Fibroblast of skin of left biceps (primary cell): ENCODE measurements at regions not wholly inside any gene's neighbourhood (a gene's known extent, or its start where the extent isn't known, plus 50 kb on each side); places are given as distances from the start of the nearest gene placed in this dataset.
"Not testable (repeated sequence)": the region's sequence is repeated elsewhere in the genome, so short reads cannot be mapped to it uniquely, and the experiment has no call there.

Source experiments
- DNase-seq, 2 experiments: peaks; one replicate each; pipeline ENCODE4 v3.0.0-alpha.2; 2013; ENCODE audit warnings: low read depth in 2 of 2

DNA sequence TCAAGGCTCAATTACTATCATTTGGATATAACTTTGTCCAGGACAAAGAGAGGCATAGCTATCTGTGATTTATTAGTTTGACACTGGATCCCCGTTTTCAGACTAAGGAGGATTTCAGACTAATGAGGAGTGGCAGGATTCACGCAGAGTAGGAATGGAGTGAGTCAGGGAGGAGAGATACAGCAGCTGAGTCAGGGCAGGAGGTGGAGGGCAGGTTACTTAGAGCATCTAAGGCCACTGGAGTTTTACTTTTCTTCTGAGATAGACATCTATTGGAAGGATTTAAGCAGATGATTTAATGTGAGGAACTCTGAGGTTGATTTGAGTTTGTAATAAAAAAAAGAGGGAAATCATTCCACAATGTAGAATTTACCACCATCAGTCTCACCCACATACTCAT is 110.6 kb downstream of the RPIA start:
- not testable (repeated sequence) for DNase-seq

DNA sequence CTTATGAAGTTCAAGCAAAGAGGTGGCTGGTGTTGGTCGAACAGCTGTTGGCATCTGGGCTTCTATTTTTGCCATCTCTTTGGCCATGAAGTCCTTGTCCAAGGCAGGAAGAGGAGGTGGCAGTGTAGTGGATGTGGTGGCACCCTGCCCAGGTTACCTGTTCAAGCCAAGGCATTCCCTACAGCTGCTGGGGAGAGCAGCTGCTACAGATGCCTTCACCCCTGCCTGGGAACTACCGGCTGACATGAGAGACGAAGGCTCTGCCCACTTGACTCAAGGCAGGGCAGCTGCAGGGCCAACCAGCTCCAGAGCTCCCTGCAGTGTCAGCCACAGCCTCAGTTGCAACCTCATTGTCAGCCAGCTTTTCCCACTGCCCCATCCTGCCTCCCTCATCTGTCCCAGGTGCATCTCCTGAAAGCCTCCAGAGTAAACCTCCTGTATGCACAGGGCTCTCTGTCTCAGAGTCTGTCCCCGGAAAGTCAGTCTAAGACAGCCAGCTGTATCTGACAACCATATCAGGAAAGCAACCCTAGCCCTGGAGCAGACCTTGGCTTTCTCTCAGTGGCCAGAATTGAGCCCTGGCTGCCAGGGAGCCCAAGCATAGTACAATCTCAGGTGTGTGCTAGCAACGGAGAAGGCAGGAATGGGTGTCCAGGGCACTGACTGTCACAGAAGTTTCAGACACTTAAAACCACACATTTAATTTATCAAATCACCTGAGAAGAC is 115.9 kb downstream of the RPIA start:
- DNase-seq = no peak

DNA sequence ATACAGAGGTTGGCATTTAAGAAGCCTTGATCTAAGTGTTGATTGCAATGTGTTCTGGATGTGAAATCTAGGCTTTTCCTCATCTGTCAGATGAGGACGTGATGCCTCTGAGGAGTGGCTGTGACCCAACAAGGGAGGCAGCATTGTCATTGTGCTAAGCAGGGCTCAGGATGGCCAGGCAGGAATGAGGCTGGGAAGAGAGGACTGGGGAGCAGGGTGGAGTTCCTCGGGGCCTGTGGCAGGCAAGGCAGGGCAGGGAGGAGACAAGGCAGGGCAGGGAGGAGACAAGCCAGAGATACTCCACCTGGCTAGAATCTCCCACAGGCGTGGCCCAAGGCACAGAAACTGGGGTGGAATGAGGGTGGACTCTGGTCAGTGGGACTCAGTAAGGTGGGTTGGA is 116.6 kb downstream of the RPIA start:
- DNase-seq = no peak

DNA sequence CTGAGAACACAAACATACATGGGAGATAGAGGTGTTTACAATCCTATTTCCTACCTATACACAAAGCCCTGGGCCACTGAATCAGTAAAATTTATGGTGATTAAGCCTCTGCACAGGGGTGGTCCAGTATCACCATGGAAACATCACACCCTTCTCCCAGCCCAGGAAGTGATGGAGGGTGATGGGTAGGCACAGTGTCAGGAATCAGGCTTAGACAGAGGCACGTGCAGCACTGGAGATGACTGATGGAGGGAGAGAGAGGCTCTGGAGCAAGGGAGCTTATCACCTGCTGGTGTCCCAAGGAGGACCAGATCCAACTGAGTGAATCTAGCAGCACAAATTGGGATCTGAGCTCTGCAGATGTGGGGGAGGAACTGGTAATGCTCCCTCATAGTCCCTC is 117.2 kb downstream of the RPIA start:
- DNase-seq = no peak

DNA sequence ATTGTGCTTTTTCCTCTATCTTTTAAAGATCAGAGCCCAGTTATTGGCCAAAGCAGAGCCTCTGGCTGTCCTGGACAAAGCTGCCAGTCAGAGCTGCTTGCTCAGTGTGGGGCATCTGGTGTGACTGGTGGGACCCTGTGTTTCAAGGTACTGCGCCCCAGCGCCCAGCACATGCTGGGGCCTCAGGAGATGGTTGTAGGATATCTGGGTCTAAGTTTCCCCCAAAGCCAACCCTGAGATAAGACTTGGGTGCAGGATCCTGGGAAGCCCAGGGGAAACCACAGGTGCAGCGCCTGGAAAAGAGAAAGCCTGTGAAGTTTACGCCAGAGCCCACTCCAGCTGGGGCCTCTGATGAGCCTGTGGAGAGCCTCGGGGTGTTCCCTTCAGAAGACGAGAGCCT is 117.7 kb downstream of the RPIA start:
- no peak for DNase-seq

DNA sequence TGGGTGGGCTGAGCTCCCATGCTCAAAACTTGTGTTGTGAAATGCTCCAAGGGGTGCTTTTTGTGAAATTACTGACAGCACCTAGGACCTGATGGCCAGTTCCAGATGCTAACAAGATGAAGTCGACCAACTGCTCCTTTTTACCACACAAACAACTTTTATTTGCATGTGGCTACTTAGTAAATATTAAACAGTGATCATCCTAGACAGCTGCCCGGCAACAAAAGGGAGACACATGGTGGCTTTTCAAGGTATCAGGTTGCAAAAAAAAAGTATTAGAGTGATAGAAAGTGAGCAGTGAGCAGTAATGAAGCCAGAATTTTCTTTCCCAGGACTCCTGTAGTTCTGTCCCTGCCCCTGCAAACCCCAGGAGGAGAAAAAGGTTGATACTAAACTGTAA is 118.5 kb downstream of the RPIA start:
- DNase-seq = no peak

DNA sequence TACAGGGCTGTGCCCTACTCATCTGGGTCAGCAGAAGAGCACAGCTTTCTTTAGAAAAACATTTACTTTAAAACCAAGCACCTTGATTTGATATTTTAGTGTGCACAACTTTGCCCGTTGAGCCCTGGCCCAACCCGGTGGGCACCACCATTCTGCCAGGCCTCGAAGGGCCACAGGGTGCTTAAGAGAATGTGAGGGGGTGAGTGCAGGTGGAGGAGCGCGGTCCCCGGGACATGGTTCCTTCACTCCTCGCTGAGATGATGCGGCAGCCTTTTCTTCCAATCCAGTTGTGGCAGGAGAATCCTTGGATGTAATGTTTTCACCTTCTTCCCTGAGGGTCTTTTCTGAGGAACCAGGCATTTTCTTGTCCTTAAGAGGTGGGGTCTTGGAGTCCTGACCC is 119.0 kb downstream of the RPIA start:
- DNase-seq = no peak

DNA sequence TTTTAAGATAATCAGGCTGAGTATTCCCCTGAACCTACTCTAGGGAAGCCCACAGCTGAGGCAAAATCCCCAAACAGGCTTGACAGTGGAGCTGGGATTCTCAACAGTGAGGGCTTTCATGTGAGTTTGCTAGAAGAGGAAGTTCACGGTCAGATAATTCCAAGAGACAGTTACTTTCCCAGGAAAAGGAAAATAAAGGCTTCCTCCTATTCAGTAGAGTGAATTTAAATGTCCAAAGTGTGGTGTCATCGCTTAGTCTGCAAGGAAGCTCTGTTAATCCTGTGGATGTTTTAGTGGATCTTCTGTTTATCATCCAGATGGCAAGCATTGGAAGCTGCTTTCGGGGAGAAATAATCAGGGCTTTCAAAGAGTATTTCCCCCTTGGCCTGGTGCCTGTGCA is 119.8 kb downstream of the RPIA start:
- DNase-seq = no peak

DNA sequence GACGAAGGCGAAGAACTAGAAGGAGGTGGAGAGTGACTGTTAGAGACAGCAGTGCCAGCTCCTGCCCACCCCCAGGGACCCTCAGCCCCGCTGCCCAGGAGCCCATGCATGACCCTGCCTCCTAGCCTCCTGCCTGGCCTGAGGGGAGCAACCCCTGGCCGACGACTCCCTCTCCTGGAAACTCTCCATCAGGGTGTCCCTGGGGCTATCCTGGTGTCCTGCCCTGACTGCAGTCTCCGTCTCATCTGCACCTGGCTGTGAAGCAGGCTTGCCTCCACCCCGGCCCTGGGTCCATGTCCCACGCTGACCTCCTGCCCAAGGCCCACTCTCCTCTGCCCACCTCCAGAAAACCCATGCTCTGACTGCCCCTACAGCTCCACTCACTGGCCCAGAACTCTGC is 120.2 kb downstream of the RPIA start:
- DNase-seq = no peak

DNA sequence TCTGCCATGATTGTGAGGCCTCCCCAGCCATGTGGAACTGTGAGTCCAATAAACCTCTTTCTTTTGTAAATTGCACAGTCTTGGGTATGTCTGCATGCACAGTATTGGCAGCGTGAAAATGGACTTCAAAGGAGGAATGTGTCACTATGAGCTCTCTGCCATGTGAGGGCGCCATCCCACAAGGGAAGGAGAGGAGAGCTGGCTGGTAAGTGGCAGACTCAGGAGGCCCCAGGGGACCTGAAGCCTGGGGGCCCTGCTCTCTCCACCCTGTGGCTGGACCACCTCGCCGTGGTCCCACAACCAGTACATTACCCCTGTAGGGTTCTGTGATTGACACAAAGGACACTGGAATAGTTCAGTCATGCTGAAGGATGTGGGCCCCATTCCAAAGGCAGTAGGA is 122.1 kb downstream of the RPIA start:
- DNase-seq = no peak

DNA sequence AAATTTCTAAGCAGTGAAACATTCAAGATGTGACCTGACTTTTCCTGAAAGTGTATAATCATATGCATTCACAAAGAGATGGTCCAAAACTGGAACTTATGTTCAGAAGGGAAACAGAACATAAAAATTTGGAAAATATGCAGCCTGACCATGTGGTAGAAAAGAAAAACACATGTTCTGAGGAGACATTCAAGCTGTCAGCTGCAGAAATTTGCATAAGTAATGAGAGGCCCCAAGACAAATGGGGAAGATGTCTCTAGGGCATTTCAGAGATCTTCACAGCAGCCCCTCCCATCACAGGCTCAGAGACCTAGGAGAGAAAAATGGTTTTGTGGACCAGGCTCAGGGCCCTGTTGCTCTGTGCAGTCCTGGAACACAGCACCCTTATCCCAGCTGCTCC is 123.8 kb downstream of the RPIA start:
- no peak for DNase-seq

DNA sequence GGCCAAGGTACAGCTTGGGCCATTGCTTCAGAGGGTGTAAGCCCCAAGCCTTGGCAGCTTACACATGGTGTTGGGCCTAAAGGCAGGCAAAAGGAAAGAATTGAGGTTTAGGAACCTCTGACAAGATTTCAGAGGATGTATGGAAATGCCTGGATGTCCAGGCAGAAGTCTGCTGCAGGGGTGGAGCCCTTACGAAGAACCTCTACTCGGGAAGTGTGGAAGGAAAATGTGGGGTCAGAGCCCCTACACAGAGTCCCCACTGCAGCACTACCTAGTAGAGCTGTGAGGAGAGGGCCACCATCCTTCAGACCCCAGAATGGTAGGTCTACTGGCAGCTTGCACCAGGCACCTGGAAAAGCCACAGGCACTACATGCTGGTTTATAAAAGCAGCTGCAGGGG is 124.2 kb downstream of the RPIA start:
- DNase-seq = no peak

DNA sequence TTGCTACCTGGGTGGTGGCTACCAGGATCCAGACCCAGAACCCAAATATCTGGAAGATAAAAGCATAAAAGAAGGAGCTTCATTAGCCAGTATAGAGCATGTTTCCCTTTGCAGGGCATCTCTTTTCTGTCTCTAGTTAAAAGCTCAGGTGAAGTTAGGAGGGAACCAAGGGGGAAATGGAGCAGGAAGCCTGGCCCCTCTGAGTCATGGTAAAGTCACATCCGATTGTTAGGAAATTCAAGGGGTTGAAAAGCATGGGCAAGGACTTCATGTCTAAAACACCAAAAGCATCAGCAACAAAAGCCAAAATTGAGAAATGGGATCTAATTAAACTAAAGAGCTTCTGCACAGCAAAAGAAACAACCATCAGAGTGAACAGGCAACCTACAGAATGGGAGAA is 126.9 kb downstream of the RPIA start:
- no peak for DNase-seq

DNA sequence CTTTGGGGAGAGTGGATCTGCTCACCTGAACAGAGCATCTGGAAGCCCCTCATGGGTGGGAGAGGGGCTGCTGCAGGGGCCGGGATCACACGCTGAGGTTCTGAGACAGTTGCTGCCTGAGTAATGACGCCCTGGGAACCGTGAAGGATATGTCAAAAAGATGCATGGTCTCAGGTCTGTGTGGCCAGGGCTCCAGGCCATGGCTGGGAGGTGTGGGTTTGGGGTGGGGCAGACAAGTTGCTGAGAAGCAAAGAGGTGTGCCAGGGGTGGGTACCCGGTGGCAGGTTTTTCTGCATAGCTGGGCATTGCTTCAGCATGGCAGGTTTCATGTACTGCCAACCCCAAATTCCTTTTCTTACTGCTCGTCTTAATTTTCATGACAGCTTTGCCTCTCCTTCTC is 133.5 kb downstream of the RPIA start:
- DNase-seq = no peak

DNA sequence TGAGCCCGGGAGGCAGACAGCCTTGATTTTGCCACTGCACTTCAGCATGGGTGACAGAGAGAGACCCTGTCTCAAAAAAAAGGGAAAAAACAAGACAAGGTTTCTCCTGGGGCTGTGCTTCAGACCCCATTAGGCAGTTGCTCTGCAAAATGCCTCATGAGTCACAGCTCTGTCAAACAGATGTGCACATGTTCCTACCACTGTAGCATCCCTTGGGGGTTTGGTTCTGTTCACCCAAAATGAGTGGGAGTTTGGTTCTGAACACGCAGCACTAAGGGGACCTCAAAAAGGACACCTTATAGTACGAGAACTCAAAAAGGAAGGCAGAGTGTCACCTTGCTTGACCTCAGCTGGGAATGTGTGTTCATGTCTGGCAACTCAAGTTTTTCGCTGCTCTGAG is 134.9 kb downstream of the RPIA start:
- DNase-seq = no peak

DNA sequence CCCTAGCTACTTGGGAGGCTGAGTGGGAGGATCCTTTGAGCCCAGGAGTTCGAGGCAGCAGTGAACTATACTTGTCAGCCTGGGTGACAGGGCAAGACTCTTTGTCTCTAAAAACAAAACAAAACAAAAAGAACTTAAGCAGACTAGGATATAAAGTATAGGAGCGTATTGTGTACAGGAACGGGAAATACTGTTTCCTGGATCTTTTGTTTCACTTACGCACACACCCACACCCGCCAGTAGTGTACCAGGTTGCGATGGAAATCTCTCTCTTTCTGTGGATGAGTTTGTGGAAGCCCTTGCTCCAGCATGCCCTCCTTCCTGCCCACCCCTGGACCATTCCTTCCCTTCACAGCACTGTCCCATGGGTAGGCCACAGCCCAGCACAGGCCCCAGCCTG is 136.3 kb downstream of the RPIA start:
- DNase-seq = no peak

DNA sequence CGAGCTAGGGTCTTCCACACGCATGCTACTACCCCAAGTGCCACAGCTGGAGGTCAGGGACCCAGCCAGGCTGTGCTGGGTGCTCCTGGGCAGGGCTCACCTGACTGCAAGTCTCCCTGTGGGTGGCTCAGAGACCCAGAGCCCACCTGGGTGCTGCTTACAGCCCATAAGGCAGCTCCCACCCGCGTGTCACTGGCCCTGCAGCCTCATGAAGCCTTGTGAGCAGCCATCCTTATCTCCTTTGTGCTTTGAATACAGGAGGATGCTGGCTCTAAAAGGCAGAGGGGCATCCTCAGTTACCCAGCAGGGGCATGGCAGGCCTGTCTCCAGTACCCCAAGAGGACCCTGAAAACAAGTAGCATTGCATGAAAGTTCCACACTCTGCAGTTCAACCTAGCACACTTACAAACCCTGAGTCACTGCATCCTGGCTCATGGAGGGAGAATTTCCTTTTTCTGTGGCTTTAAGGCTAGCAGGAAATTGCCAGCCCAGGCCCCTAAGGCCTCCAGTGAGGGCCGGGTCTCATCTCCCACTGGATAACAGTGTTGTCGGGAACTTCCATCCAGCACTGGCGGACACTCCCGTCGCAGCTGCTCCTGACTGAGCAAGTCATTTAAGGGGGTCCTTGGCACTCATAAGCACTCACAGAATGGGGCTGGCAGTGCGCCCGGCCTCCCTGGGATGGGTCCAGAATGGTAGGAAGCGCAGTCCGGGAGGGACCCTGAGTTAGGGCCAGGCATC is 137.1 kb downstream of the RPIA start:
- DNase-seq = no peak

DNA sequence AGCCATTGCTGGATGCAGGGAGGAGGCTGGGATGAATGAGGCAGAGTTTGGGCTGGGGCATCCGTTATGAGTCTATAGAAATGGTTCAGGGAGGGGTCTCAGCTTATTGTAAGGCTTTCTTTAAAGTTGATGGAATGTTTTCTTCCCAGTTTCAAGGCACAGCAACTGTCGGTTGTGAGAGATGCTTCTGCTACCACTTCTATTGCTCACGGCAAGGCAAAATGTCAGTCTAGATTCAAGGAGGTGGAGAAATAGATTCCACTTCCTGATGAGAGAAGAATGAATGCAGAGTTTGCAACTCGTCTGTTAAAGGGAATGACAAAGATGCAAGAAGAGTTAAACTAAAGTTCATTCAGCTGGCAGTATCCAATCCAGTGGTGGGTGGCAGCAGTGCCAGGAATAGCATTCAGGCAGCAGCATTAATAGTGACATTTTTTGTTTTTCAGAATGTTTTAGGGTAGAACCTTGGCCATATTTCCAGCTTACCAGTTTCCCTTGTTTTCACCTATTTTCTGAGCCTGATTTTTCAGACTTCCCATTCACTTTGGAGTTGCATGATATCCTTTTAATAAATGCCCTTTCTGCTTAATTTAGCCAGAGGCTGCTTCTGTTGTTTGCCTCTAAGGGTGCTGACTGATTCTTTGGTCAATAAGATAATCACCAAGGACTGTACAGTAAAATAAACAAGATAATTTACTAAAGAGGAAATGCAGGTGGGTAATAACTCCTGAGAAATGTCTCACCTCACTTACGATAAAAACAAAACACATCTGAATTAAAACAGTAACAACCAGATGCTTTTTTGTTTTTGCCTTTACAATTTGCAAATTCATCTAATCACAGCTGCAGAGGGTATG is 138.4 kb downstream of the RPIA start:
- no peak for DNase-seq

DNA sequence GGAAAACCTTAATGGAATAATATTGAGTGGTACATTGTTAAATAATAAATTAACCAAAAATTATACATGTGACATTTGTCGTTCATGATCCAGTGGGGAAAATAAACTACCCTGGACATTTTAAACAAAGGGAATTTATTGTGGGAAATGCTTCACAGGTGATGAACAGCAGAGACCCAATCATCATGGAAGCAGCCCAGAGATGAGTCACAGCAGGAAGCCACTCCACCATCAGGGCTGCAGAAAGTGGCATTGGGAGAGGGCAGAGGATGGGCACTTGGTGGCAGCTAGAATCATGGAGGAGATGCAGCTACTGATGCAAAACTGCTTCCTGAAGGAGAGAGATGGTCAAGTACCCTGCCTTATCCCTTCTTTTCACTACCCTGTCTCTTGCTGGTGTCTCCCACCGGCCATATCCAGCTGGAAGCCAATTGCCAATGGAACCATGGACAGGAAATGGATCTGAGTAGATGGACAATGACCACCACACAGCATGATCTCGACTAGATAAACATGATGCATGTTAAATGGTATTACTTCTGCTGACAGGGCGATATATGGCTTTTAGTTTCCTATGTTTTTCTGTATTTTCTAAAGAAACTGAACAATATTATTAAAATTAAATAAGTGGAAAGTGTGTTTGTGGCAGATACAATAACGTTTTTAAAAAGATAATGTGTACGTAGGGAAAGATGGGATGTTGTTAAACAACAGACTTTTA is 139.8 kb downstream of the RPIA start:
- no peak for DNase-seq

DNA sequence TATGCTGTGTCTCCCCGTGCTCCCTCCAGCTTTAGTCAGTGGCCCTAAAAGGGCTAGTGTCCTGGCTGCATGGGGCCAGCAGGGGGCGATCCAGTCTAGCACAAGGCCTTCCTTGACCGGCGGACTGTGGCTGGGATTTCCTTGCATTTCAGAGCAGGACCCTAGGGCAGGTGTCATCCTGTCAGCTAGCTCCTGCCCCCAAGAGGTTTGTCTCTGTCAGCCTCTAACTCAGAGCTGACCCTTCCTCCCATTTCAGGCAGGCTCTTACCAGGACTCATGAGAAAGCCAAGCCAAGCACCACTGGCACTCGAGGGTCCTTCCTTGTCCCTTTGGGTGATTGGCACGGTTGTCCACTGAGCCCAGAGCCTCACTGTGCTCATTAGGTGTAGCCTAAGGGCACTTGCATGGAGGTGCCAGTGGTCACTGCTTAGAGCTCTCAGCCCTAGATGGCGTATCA is 140.3 kb downstream of the RPIA start:
- no peak for DNase-seq

DNA sequence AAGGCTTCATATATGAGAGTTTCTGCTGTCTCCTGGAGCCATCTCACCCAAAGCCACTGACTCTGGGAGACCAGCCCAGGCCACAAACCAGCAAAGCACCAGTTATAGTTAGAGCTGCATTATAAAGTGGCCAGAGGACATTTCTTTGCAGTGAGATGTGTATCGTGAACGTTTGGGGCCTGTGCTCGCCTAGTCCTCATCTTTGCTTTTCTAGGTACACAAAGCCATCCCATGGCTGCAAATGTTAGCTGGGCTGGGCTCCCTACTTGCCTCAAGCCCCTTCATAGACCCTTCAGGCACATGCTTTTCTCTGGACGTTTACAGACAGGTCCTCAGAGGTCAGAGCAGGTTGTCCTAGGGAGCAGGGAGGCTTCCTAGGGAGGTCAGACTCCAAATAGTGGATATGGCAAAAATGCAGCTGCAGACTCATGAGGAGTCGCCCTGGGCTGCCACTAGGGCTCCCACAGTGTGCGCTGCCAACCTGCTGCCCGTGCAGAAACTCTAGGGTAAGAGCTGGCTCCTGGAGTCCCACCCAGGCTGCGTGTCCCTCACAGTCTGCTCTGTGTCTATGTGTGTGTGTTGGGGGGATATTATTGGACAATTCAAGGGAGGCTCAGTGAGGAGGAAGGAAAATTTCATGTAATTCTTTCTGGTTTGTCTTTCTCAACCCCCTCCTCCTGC is 141.0 kb downstream of the RPIA start:
- DNase-seq = no peak
